Keratinocyte (primary cell): ENCODE measurements at regions not wholly inside any gene's neighbourhood (a gene's known extent, or its start where the extent isn't known, plus 50 kb on each side); places are given as distances from the start of the nearest gene placed in this dataset.

Experiments used
- DNase-seq: peaks from one replicate; pipeline ENCODE4 v3.0.0-alpha.2; 2011; ENCODE audit warnings: low read depth, missing footprints, low spot score
- FAIRE-seq: peaks from 2 replicates; lab custom pipeline; 2011; peaks lifted over from hg19 to GRCh38; lab: Jason Lieb, UNC
- H2AFZ ChIP-seq: 2 replicates; pipeline ENCODE4 v1.6.0; 2012; ENCODE audit warnings: low read length, control low read depth, inconsistent platforms; ENCODE audit not compliant: control insufficient read depth
- H3K27ac ChIP-seq: 2 replicates; pipeline ENCODE4 v1.5.1; 2011; ENCODE audit warnings: low read length; ENCODE audit not compliant: control insufficient read depth, insufficient read depth
- H3K27me3 ChIP-seq: 3 replicates; pipeline ENCODE4 v1.6.0; 2011; ENCODE audit warnings: low read length; ENCODE audit not compliant: control insufficient read depth, insufficient read depth; ENCODE audit errors: extremely low read depth
- H3K36me3 ChIP-seq, 2 experiments: 2 replicates in 1 of 2; 3 replicates in 1 of 2; pipeline ENCODE4 v1.5.1; 2011; ENCODE audit warnings: low read length in 2 of 2, mild to moderate bottlenecking in 1 of 2; ENCODE audit not compliant: control insufficient read depth in 2 of 2, insufficient read depth in 2 of 2; ENCODE audit errors: extremely low read depth in 1 of 2
- H3K4me1 ChIP-seq: 3 replicates; pipeline ENCODE4 v1.5.1; 2011; ENCODE audit warnings: low read length; ENCODE audit not compliant: control insufficient read depth, insufficient read depth; ENCODE audit errors: extremely low read depth
- H3K4me2 ChIP-seq: 3 replicates; pipeline ENCODE4 v1.6.0; 2011; ENCODE audit warnings: low read depth, low read length; ENCODE audit not compliant: control insufficient read depth, insufficient read depth; ENCODE audit errors: extremely low read depth
- H3K4me3 ChIP-seq, 3 experiments: fragments of 200-600 bp in 1 of 3; sonication (generic) in 1 of 3; 2 replicates in 2 of 3; 3 replicates in 1 of 3; pipeline ENCODE4 v1.5.1; 2011 to 2016; ENCODE audit warnings: low read length in 3 of 3, mild to moderate bottlenecking in 3 of 3, control low read depth in 2 of 3, inconsistent platforms in 1 of 3, low read depth in 1 of 3, mixed read lengths in 1 of 3, mixed run types in 1 of 3, moderate library complexity in 1 of 3; ENCODE audit not compliant: control insufficient read depth in 2 of 3, insufficient read depth in 2 of 3; ENCODE audit errors: extremely low read depth in 1 of 3
- H3K79me2 ChIP-seq: 2 replicates; pipeline ENCODE4 v1.6.0; 2012; ENCODE audit warnings: low read length; ENCODE audit not compliant: control insufficient read depth, insufficient read depth
- H3K9ac ChIP-seq: 3 replicates; pipeline ENCODE4 v1.6.0; 2011; ENCODE audit warnings: low read length; ENCODE audit not compliant: control insufficient read depth, insufficient read depth; ENCODE audit errors: extremely low read depth
- H3K9me1 ChIP-seq: 3 replicates; pipeline ENCODE4 v1.6.0; 2011; ENCODE audit warnings: low read length; ENCODE audit not compliant: control insufficient read depth, insufficient read depth; ENCODE audit errors: extremely low read depth
- H3K9me3 ChIP-seq: 2 replicates; pipeline ENCODE4 v1.5.1; 2012; ENCODE audit warnings: low read depth, low read length; ENCODE audit not compliant: control insufficient read depth
- H4K20me1 ChIP-seq: 3 replicates; pipeline ENCODE4 v1.6.0; 2011; ENCODE audit warnings: low read length; ENCODE audit not compliant: control insufficient read depth, insufficient read depth; ENCODE audit errors: extremely low read depth
- EZH2 ChIP-seq: IDR thresholded peaks from one replicate; pipeline ENCODE4 v1.6.1; 2012; ENCODE audit warnings: inconsistent platforms, mild to moderate bottlenecking, low read length, moderate library complexity
- dilution Hi-C: fragments of 300-500 bp; cut with MboI; formaldehyde crosslinking; loops from one replicate; pipeline ENCODE4 v1.7.0; 2020; ENCODE audit warnings: low sequenced_read_pairs; ENCODE audit not compliant: extremely low pct_ligation_motif_present
- TF ChIP-seq, protein P1 (sequence below), 3 experiments: IDR thresholded peaks in 1 of 3; conservative IDR thresholded peaks in 1 of 3; optimal IDR thresholded peaks in 1 of 3; 2 replicates in 2 of 3; 3 replicates in 1 of 3; pipeline versions ENCODE3 to v1.5.1; 2011; ENCODE audit warnings: low read length in 3 of 3, mild to moderate bottlenecking in 3 of 3, moderate library complexity in 2 of 3, control low read depth in 1 of 3, inconsistent platforms in 1 of 3; ENCODE audit not compliant: insufficient read depth in 2 of 3; ENCODE audit errors: extremely low read depth in 1 of 3

DNA sequence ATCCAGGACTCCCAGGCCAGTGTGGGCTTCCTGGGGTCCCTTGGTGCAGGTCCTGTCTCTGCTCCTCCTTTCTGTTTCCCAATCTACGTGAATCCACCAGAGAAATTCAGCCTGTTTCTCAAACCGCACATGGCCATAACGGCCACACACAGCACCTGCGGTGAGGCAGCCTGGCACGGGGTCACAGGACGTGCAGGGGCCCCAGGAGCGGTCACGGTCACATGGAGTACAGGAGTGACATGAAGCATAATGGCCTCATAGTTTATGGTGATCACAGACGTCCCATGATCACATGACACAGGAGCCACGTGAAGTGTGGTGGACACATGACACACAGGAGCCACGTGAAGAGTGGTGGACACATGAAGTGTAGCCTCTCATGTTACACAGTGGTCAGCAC, 248.5 kb upstream of the IRX4 start:
- FAIRE-seq (no peak), DNase-seq (no peak)
- no peak for TF ChIP-seq EZH2
- TF ChIP-seq, protein P1, sequence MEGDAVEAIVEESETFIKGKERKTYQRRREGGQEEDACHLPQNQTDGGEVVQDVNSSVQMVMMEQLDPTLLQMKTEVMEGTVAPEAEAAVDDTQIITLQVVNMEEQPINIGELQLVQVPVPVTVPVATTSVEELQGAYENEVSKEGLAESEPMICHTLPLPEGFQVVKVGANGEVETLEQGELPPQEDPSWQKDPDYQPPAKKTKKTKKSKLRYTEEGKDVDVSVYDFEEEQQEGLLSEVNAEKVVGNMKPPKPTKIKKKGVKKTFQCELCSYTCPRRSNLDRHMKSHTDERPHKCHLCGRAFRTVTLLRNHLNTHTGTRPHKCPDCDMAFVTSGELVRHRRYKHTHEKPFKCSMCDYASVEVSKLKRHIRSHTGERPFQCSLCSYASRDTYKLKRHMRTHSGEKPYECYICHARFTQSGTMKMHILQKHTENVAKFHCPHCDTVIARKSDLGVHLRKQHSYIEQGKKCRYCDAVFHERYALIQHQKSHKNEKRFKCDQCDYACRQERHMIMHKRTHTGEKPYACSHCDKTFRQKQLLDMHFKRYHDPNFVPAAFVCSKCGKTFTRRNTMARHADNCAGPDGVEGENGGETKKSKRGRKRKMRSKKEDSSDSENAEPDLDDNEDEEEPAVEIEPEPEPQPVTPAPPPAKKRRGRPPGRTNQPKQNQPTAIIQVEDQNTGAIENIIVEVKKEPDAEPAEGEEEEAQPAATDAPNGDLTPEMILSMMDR (optimal IDR thresholded peaks at IDR 0.05 in 1 of 3, IDR thresholded peaks at IDR 0.05 in 1 of 3, conservative IDR thresholded peaks at IDR 0.05 in 1 of 3; ENCODE audit: extremely low read depth in 1 of 3, insufficient read depth in 2 of 3, low read length in 3 of 3): no peak
- no peaks in the 10 kb centered on the region for H4K20me1 ChIP-seq
- no peak overlapping the region for H3K27ac ChIP-seq
- no peak overlapping the region for H3K9ac ChIP-seq
- no peak overlapping the region for H3K4me2 ChIP-seq
- H3K36me3 ChIP-seq: no peaks in the 10 kb centered on the region
- no peak overlapping the region for H3K4me3 ChIP-seq
- H3K9me3 ChIP-seq: peaks cover 2% of the 10 kb centered on the region
- no peak overlapping the region for H2AFZ ChIP-seq
- H3K79me2 ChIP-seq: no peaks in the 10 kb centered on the region
- no peaks in the 10 kb centered on the region for H3K4me1 ChIP-seq
- dilution Hi-C loops: no loop called here
- H3K9me1 ChIP-seq: no peaks in the 10 kb centered on the region
- H3K27me3 ChIP-seq: no peaks in the 10 kb centered on the region

DNA sequence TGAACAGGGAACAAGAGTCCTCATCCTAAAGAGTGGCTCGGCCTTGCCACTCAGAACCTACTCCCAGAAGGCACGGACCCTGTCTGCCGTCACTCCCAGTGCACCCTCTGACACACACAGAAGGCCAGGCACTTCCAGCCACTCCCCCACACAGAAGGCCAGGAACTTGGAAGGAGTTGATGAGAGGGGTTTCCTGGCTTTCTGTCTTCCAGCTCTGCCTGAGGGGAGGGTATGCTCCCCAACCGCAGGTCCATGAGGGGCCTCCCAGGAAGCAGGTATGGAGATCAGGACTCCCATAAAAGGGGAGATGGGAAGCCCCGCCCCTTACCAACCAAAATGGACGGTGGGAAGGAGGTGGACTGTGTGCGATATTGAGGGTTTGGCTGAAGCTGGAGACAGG, 247.6 kb upstream of the IRX4 start:
- Histone ChIP-seq H3K9me1 (no peaks in the 10 kb centered on the region), H3K27me3 (no peaks in the 10 kb centered on the region), H3K9ac (no peak overlapping the region), H3K36me3 (no peaks in the 10 kb centered on the region), H3K4me3 (no peak overlapping the region), H4K20me1 (no peaks in the 10 kb centered on the region), H3K79me2 (no peaks in the 10 kb centered on the region), H3K27ac (no peak overlapping the region), H3K4me1 (no peaks in the 10 kb centered on the region), H3K4me2 (no peak overlapping the region), H2AFZ (no peak overlapping the region), H3K9me3 (peaks cover 2% of the 10 kb centered on the region)
- TF ChIP-seq EZH2: no peak
- TF ChIP-seq, protein P1 (optimal IDR thresholded peaks at IDR 0.05 in 1 of 3, IDR thresholded peaks at IDR 0.05 in 1 of 3, conservative IDR thresholded peaks at IDR 0.05 in 1 of 3; ENCODE audit: extremely low read depth in 1 of 3, insufficient read depth in 2 of 3, low read length in 3 of 3): no peak
- no peak for FAIRE-seq
- dilution Hi-C loops: no loop called here
- DNase-seq: no peak
